Activated CD8-positive, alpha-beta T cell treated with anti-CD3 and anti-CD28 coated beads for 36 hours (primary cell): ENCODE measurements at regions not wholly inside any gene's neighbourhood (a gene's known extent, or its start where the extent isn't known, plus 50 kb on each side); places are given as distances from the start of the nearest gene placed in this dataset.

ENCODE experiments used
- ATAC-seq: fragments of 200-7000 bp; cut with Tn5 transposase; one replicate; pipeline ENCODE4 v1.10.0; 2021; ENCODE audit warnings: mild to moderate bottlenecking, moderate library complexity
- CTCF ChIA-PET: fragments of 350-600 bp; sonication (Branson Sonifier 250); formaldehyde crosslinking; loops from one replicate; lab custom pipeline; 2021; ENCODE audit warnings: antibody characterized with exemption; lab: Charles Lee
- POLR2A ChIA-PET: fragments of 350-600 bp; sonication (Branson Sonifier 250); formaldehyde crosslinking; loops from one replicate; lab custom pipeline; 2021; ENCODE audit warnings: antibody characterized with exemption; lab: Charles Lee
- DNase-seq: peaks from one replicate; pipeline ENCODE4 v3.0.0-alpha.2; 2020
- H3K27ac Mint-ChIP-seq: one replicate; pipeline ENCODE4 v1.8.0; 2021; ENCODE audit warnings: mild to moderate bottlenecking, mixed read lengths
- H3K27me3 Mint-ChIP-seq: one replicate; pipeline ENCODE4 v1.8.0; 2021; ENCODE audit warnings: mixed read lengths
- H3K36me3 Mint-ChIP-seq: one replicate; pipeline ENCODE4 v1.8.0; 2021; ENCODE audit warnings: low read depth, mixed read lengths
- H3K4me1 Mint-ChIP-seq: one replicate; pipeline ENCODE4 v1.8.0; 2021; ENCODE audit warnings: low read depth, mixed read lengths
- H3K4me3 Mint-ChIP-seq: one replicate; pipeline ENCODE4 v1.8.0; 2021; ENCODE audit warnings: mild to moderate bottlenecking, moderate library complexity, mixed read lengths
- H3K9me3 Mint-ChIP-seq: one replicate; pipeline ENCODE4 v1.8.0; 2021; ENCODE audit warnings: mixed read lengths
- intact Hi-C: fragments of 100-400 bp; cut with micrococcal nuclease; formaldehyde crosslinking; loops from one replicate; pipeline ENCODE4 v1.10.0; 2022
- TF ChIP-seq, protein P1 (sequence below): fragments of 200-600 bp; IDR thresholded peaks from one replicate; pipeline ENCODE4 v1.8.0; 2022; ENCODE audit warnings: antibody characterized with exemption, mild to moderate bottlenecking

DNA sequence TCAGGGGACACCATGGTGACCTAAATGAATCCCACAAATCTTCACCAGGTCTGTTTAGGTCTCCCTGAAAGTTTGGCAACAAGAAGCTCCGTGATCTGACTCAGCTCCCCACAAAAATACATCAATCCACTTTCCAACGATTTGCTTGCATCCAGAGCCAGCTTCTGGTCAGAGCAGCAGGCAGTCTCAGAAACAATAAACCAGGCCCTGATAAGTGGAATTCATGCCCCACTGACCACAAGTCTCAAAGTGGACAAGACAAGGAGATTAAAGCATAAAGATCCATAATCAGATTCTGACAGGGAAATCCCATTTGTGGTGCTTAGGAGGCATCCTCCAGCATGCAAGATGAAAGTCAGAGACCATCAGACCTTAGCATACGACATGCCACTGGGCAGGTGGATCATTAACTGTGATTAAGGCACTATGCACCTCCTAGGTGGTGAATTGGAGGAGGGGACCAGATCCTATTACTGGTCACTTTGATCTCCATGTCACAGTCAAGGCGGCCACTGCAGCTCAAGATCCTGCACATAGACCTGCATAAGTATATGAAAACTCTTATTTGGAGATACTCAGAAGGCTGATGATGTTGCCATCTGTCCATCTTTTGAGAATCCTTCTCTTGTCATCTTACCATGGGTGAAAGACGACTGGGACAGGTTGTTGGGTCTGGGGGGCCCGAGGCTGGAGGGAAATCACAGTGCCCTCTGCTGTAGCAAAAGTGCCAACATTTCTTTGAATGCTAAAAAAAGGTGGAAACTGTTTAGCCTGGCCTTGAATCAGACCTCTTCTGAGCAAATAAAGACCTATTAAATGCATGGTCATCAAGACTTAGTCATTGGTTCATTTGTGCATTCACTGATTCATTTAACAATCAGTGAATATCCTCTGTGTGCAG is 309.2 kb upstream of the CCL2 start:
- Mint-ChIP-seq H3K27ac (no peak overlapping the region), H3K36me3 (no peaks in the 10 kb centered on the region), H3K9me3 (no peaks in the 10 kb centered on the region), H3K4me3 (no peak overlapping the region), H3K27me3 (peaks cover 2% of the 10 kb centered on the region), H3K4me1 (no peaks in the 10 kb centered on the region)
- POLR2A ChIA-PET: no interaction called here
- ATAC-seq: no peak
- intact Hi-C loops: no loop called here
- TF ChIP-seq, protein P1, sequence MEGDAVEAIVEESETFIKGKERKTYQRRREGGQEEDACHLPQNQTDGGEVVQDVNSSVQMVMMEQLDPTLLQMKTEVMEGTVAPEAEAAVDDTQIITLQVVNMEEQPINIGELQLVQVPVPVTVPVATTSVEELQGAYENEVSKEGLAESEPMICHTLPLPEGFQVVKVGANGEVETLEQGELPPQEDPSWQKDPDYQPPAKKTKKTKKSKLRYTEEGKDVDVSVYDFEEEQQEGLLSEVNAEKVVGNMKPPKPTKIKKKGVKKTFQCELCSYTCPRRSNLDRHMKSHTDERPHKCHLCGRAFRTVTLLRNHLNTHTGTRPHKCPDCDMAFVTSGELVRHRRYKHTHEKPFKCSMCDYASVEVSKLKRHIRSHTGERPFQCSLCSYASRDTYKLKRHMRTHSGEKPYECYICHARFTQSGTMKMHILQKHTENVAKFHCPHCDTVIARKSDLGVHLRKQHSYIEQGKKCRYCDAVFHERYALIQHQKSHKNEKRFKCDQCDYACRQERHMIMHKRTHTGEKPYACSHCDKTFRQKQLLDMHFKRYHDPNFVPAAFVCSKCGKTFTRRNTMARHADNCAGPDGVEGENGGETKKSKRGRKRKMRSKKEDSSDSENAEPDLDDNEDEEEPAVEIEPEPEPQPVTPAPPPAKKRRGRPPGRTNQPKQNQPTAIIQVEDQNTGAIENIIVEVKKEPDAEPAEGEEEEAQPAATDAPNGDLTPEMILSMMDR: no peak
- DNase-seq: no peak
- CTCF ChIA-PET: interaction anchor here (0.6 kb wide), 1 partner anchor 1083 kb away, joined by 3 read pairs; no protein-coding TSS in a partner anchor

DNA sequence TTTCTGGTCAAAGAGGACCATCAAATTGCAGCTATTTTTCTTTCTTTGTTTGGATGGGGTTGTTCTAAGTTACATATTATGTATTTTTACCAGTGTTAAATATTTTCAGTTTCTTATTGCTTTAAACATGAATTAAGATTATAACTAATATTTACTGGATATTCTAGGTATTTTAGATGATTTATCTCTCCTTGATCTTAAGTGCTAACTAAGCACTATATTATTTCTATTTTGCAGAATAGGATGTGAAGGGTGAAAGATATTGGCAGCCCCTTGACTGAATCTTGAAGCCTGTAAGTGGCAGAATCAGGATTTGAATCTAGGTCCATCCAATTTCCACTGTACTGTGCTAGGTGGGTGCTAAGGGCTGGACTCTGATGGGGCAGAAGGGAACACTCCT is 307.3 kb upstream of the CCL2 start:
- H3K4me3 Mint-ChIP-seq: no peak overlapping the region
- intact Hi-C loops: no loop called here
- H3K36me3 Mint-ChIP-seq: no peaks in the 10 kb centered on the region
- no peaks in the 10 kb centered on the region for H3K9me3 Mint-ChIP-seq
- ChIA-PET POLR2A (no interaction called here), CTCF (no interaction called here)
- ATAC-seq (no peak), DNase-seq (no peak)
- TF ChIP-seq, protein P1: no peak
- H3K27me3 Mint-ChIP-seq: peaks cover 2% of the 10 kb centered on the region
- H3K4me1 Mint-ChIP-seq: no peaks in the 10 kb centered on the region
- H3K27ac Mint-ChIP-seq: no peak overlapping the region

DNA sequence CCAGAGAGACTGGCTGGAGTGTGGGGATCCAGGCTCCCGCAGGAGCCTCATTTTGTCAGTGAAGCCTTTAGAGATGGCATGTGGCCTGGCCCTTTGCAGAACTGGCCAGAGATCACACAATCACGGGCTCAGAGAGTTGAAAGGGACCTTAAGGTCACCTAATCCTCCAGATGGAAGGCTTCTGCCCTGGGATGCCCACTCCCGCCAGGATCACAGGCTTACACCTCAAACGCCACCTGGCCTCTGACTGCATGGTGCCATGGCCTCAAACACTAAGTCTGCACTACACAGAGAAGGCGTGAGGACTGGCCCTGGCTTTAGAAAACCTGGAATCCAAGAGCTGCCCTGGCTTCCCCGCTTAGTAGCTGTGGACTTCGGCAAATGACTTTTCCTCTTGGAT is 306.8 kb upstream of the CCL2 start:
- Mint-ChIP-seq H3K36me3 (no peaks in the 10 kb centered on the region), H3K9me3 (no peaks in the 10 kb centered on the region), H3K4me1 (no peaks in the 10 kb centered on the region), H3K4me3 (no peak overlapping the region), H3K27me3 (peaks cover 2% of the 10 kb centered on the region), H3K27ac (no peak overlapping the region)
- TF ChIP-seq, protein P1: no peak
- ATAC-seq: no peak
- POLR2A ChIA-PET: no interaction called here
- CTCF ChIA-PET: no interaction called here
- intact Hi-C loops: no loop called here
- no peak for DNase-seq

DNA sequence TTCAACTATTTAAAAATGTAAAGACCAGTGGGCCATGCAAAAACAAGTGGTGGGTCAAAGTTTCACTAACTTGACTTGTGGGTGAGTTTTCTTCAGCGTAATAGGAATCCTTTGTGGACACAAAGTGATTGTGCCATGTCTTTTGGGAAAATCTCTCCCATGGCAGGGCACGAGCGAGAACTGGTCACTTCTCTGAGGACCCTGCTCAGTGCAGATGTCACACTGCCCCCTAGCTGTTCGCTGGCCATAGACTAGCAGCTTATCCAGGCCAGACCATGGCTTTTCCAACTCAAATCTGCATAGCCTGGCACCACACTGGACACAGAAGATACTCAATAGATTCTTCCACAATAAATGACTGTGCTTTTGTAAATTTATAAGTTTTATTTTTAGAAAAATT is 306.0 kb upstream of the CCL2 start:
- ChIA-PET CTCF (no interaction called here), POLR2A (no interaction called here)

DNA sequence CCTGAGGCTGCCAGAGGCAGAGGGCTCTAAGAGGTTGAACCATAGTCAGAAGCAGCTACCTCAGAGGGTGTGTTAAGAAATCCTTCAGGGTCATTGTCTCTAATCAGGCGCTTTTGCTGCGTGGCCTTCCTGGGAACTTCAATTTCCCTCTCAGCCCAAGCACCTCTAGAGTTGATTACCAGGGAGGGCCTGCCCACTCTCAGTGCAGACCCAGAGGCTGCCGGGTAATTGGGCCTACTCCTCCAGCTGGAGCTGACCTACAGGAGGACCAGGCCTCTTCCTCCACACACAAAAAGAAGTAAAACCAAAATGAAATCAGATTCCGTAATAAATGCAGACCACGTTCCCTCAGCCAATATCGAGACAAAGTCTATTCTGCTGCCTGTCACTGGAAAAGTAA is 305.0 kb upstream of the CCL2 start:
- Mint-ChIP-seq H3K9me3 (no peaks in the 10 kb centered on the region), H3K27ac (no peak overlapping the region), H3K4me1 (no peaks in the 10 kb centered on the region), H3K27me3 (peaks cover 7% of the 10 kb centered on the region), H3K36me3 (no peaks in the 10 kb centered on the region), H3K4me3 (no peak overlapping the region)
- DNase-seq: no peak
- POLR2A ChIA-PET: no interaction called here
- CTCF ChIA-PET: no interaction called here
- intact Hi-C loops: no loop called here
- TF ChIP-seq, protein P1: no peak
- no peak for ATAC-seq

More for the DNA sequence above, 306.0 kb upstream of the CCL2 start:
- H3K4me3 Mint-ChIP-seq: no peak overlapping the region
- H3K4me1 Mint-ChIP-seq: no peaks in the 10 kb centered on the region
- H3K9me3 Mint-ChIP-seq: no peaks in the 10 kb centered on the region
- intact Hi-C loops: no loop called here
- peaks cover 7% of the 10 kb centered on the region for H3K27me3 Mint-ChIP-seq
- ATAC-seq: no peak
- no peak for DNase-seq
- TF ChIP-seq, protein P1: no peak
- no peak overlapping the region for H3K27ac Mint-ChIP-seq
- no peaks in the 10 kb centered on the region for H3K36me3 Mint-ChIP-seq
